Thoracic aorta (tissue), 2 donors: ENCODE measurements at regions not wholly inside any gene's neighbourhood (a gene's known extent, or its start where the extent isn't known, plus 50 kb on each side); places are given as distances from the start of the nearest gene placed in this dataset.

Experiments used
- ATAC-seq: fragments of 150-250 bp; one replicate; pipeline ENCODE4 v1.8.0; 2017; ENCODE audit warnings: low read depth; ENCODE audit not compliant: insufficient number of reproducible peaks, low FRiP score
- DNase-seq: peaks from one replicate; pipeline ENCODE4 v3.0.0-alpha.2; 2020; ENCODE audit warnings: low spot score
- H3K27ac ChIP-seq, 2 donors: fragments of 200-600 bp; sonication (generic); 1 replicate in 1 of 2; 2 replicates in 1 of 2; pipeline ENCODE4 v1.5.1; 2016; ENCODE audit warnings: mild to moderate bottlenecking in 2 of 2, moderate library complexity in 2 of 2
- H3K27me3 ChIP-seq: fragments of 200-600 bp; sonication (generic); replicated peaks from 2 replicates; pipeline ENCODE4 v1.6.0; 2016; ENCODE audit warnings: mild to moderate bottlenecking; ENCODE audit not compliant: insufficient read depth
- H3K36me3 ChIP-seq: fragments of 200-600 bp; sonication (generic); one replicate; pipeline ENCODE4 v1.5.1; 2016
- H3K4me1 ChIP-seq, 2 donors: fragments of 200-600 bp; sonication (generic); 1 replicate in 1 of 2; 2 replicates in 1 of 2; pipeline versions ENCODE4 v1.5.1 to v1.6.0; 2016; ENCODE audit warnings: low read depth in 2 of 2, mild to moderate bottlenecking in 1 of 2; ENCODE audit not compliant: control insufficient read depth in 1 of 2
- H3K4me3 ChIP-seq: fragments of 200-600 bp; sonication (generic); 2 replicates; pipeline ENCODE4 v1.5.1; 2016; ENCODE audit warnings: mild to moderate bottlenecking
- H3K9me3 ChIP-seq: fragments of 200-600 bp; sonication (generic); 2 replicates; pipeline ENCODE4 v1.5.1; 2016
- TF ChIP-seq, protein P1 (sequence below): fragments of 200-600 bp; sonication (generic); IDR thresholded peaks from one replicate; pipeline ENCODE4 v1.5.1; 2019; ENCODE audit warnings: antibody characterized with exemption

DNA sequence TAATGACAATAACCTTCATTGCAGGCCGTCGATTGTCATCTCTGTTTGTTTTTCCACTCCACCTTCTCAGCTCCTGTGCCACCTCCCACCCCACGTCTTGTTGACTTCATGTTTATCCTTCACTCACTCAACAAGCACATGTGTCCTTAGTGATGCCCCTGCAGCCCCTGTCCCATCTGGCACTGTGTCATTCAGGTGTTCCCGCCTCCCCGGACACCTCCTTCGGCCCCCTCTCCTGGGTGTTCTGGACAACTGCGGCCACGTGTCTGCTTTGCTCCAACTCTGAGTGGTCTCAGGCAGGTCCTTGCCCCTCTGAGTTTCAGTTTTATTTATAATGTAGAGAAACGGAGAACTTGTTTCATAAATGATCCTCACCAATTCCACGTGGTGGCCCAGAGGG is 91.0 kb upstream of the COL5A1 start:
- TF ChIP-seq, protein P1, sequence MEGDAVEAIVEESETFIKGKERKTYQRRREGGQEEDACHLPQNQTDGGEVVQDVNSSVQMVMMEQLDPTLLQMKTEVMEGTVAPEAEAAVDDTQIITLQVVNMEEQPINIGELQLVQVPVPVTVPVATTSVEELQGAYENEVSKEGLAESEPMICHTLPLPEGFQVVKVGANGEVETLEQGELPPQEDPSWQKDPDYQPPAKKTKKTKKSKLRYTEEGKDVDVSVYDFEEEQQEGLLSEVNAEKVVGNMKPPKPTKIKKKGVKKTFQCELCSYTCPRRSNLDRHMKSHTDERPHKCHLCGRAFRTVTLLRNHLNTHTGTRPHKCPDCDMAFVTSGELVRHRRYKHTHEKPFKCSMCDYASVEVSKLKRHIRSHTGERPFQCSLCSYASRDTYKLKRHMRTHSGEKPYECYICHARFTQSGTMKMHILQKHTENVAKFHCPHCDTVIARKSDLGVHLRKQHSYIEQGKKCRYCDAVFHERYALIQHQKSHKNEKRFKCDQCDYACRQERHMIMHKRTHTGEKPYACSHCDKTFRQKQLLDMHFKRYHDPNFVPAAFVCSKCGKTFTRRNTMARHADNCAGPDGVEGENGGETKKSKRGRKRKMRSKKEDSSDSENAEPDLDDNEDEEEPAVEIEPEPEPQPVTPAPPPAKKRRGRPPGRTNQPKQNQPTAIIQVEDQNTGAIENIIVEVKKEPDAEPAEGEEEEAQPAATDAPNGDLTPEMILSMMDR, result no peak
- no peak for ATAC-seq
- no peaks in the 10 kb centered on the region for H3K9me3 ChIP-seq
- no peak overlapping the region for H3K27ac ChIP-seq
- H3K36me3 ChIP-seq, result no peaks in the 10 kb centered on the region
- H3K4me1 ChIP-seq, result peaks cover 14 to 42% of the 10 kb centered on the region in 2 donors
- H3K4me3 ChIP-seq, result no peak overlapping the region
- no peaks in the 10 kb centered on the region for H3K27me3 ChIP-seq
- no peak for DNase-seq

DNA sequence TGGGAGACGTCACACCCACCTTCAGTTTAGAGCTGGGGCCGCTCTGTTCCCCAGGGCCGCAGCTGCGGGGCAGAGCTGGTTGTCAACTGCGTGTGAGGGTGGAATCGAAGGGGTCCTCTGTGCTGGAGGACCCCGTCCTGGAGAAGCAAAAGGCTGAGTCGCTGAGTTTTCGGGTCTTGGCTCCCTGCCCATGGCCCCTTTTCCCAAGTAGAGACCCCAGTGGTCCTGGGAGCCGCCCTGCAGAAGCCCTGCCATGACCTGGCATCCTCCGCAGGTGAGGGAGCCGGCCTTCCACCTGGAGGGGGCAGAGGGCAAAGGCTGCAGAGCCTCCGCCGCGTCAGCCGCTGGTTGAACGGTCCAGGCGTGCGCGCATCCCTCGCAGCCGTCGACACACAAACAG is 90.4 kb upstream of the COL5A1 start:
- ATAC-seq (no peak), DNase-seq (no peak)
- no peaks in the 10 kb centered on the region for H3K9me3 ChIP-seq
- peak overlapping the region in 1 of 2 donors; percentile 57 for H3K27ac ChIP-seq
- TF ChIP-seq, protein P1, result no peak
- no peak overlapping the region for H3K4me3 ChIP-seq
- peaks cover 14 to 36% of the 10 kb centered on the region in 2 donors for H3K4me1 ChIP-seq
- H3K27me3 ChIP-seq, result no peaks in the 10 kb centered on the region
- no peaks in the 10 kb centered on the region for H3K36me3 ChIP-seq

DNA sequence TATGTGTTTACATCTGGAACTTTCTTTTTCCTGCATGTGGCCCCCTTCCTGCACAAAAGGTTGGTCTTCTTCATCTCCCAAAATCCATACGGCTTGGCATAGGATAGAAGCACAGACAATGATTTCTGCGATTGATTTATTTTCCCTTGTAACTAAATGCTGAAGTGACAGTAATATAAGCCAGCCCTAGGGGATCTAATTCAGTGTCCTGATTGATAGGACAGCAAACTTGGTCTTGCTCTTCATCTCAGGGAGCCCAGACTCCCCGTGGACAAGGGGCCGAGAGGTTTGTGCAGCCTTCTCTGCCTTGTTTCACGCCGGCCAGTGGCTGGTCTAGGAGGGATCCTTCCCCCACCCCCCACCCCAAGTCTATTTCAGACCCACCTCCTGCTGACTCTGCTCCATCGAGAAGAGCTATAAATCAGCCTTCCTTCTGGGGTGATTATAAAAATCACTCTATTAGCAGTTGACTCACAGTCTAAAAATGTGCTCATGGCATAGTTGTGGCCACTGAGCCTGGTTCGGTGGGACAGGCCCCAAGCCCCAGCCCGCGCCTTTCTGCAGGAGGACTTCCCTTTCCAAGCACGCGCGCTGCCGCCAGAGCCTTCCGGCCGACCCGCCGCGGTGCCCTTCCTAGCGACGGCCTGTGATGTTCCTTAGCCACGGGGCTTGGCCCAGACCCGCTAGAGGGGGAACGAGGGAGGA is 89.8 kb upstream of the COL5A1 start:
- no peaks in the 10 kb centered on the region for H3K9me3 ChIP-seq
- TF ChIP-seq, protein P1, result no peak
- H3K27me3 ChIP-seq, result no peaks in the 10 kb centered on the region
- H3K4me3 ChIP-seq, result no peak overlapping the region
- no peak for DNase-seq
- H3K27ac ChIP-seq, result peak overlapping the region; percentile 57 to 59
- peak; percentile 35 for ATAC-seq
- H3K4me1 ChIP-seq, result peaks cover 14 to 30% of the 10 kb centered on the region in 2 donors
- H3K36me3 ChIP-seq, result no peaks in the 10 kb centered on the region

DNA sequence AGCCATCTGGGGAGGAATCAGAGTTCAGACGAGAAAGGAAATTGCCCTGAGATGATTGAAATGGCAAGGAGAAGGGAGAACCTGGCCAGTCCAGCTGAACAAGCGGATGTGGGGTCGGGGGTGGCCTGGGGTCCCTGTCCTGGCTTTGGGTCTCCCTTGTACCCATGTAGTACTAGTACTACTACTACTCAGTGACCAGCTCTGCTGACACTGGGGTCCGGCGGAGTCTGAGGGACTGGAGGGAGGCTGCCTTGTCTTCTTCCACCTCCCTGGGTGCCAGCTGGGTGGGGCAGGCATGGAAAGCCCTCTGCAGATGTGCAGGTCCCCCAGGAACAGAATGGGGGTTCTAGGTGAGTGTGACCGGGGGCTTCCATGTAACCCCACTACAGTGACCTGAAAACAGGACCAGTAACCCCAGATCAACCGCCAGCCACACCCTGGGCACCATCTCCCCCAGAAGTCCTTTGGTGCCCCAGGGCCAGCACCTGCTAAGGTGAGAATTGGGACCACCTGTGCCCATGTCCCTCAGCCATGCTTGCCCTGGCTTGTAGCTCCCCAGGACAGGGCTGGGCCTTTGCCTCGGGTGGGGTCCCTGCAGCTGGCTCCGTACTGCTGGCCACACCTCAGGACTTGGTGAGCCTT is 89.1 kb upstream of the COL5A1 start:
- Histone ChIP-seq H3K27me3 (no peaks in the 10 kb centered on the region), H3K27ac (peak overlapping the region; percentile 57 to 59), H3K36me3 (no peaks in the 10 kb centered on the region), H3K4me3 (no peak overlapping the region), H3K4me1 (peaks cover 14 to 30% of the 10 kb centered on the region in 2 donors), H3K9me3 (no peaks in the 10 kb centered on the region)
- DNase-seq, result no peak
- TF ChIP-seq, protein P1, result no peak
- no peak for ATAC-seq

DNA sequence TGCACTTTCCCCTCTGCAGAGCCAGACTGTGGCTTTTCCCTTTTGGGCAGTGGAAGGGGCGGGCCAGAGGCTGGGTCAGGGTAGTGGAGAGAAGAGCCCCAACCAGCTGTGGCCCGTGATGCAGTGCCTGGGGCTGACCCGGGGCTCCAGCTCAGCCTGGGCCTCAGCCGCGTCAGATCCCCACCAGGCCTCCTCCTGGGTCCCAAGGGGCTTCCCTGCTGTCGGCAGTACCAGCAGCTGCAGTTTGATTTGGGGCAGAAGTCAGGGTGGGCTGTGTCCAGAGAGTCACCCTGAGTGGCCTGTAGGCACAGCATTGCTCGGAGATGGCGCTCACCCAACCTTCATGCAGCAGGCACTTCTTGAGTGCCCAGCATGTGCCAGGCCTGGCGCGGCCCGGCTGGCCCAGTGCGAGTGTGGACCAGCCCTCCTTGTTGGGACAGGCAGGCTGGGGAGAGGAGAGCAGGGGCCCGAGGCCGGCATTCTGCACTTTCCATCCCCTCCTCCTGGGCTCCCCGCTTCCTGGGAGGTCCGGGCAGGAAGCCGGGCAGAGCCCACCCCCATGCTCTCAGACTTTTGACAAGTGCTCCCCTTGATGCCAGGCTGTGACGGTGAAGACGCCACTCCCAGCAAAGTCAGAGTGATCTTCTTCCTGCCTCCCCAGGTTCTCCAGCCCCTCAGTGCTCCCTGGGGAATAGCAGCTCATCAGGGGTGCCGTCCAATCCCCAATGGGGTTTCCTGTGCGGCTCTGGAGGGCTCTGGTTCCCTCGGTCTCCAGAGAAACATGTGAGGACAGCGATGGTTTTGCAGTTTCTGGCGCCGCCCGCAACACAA is 88.3 kb upstream of the COL5A1 start:
- Histone ChIP-seq H3K27ac (peak overlapping the region in 1 of 2 donors; percentile 57), H3K36me3 (no peaks in the 10 kb centered on the region), H3K4me3 (no peak overlapping the region), H3K9me3 (no peaks in the 10 kb centered on the region), H3K27me3 (no peaks in the 10 kb centered on the region), H3K4me1 (peaks cover 14 to 30% of the 10 kb centered on the region in 2 donors)
- TF ChIP-seq, protein P1, result no peak
- DNase-seq (no peak), ATAC-seq (no peak)
